PC-3 (cell line): ENCODE measurements at regions not wholly inside any gene's neighbourhood (a gene's known extent, or its start where the extent isn't known, plus 50 kb on each side); places are given as distances from the start of the nearest gene placed in this dataset.

Experiments
- CTCF ChIP-seq: fragments of 300-600 bp; sonication (generic); conservative IDR thresholded peaks from 2 replicates; pipeline ENCODE4 v1.5.1; 2017; ENCODE audit warnings: antibody characterized with exemption, low read depth, mild to moderate bottlenecking, low read length
- EZH2 ChIP-seq: fragments of 300-600 bp; sonication (generic); IDR thresholded peaks from one replicate; pipeline ENCODE4 v1.6.1; 2017; ENCODE audit warnings: antibody characterized with exemption, mild to moderate bottlenecking, low read length; ENCODE audit not compliant: unreplicated experiment
- EZH2phosphoT487 ChIP-seq: fragments of 300-600 bp; sonication (generic); IDR thresholded peaks from 2 replicates; pipeline ENCODE4 v1.6.1; 2018; ENCODE audit warnings: mild to moderate bottlenecking, antibody characterized with exemption, low read length, borderline replicate concordance

DNA sequence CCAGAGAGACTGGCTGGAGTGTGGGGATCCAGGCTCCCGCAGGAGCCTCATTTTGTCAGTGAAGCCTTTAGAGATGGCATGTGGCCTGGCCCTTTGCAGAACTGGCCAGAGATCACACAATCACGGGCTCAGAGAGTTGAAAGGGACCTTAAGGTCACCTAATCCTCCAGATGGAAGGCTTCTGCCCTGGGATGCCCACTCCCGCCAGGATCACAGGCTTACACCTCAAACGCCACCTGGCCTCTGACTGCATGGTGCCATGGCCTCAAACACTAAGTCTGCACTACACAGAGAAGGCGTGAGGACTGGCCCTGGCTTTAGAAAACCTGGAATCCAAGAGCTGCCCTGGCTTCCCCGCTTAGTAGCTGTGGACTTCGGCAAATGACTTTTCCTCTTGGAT lies 306.8 kb upstream of the CCL2 start:
- TF ChIP-seq EZH2phosphoT487 (no peak), CTCF (no peak), EZH2 (no peak)
